GM12891 (cell line): ENCODE measurements at regions not wholly inside any gene's neighbourhood (a gene's known extent, or its start where the extent isn't known, plus 50 kb on each side); places are given as distances from the start of the nearest gene placed in this dataset.

Source experiments
- POLR2A ChIP-seq: IDR thresholded peaks from 2 replicates; pipeline ENCODE4 v1.6.1; 2011; ENCODE audit warnings: low read depth, low read length, control low read depth
- POLR2AphosphoS5 ChIP-seq: IDR thresholded peaks from 2 replicates; pipeline ENCODE4 v1.6.1; 2011; ENCODE audit warnings: low read depth, low read length, control low read depth

GRCh38 chr7:19508124-19508523 is 200.7 kb downstream of the POLR1F start:
- TF ChIP-seq POLR2A, result no peak
- no peak for TF ChIP-seq POLR2AphosphoS5
